CD4-positive, alpha-beta T cell treated with Interleukin-12 subunit alpha and Interleukin-12 subunit beta, for 1 hour (primary cell): ENCODE measurements at regions not wholly inside any gene's neighbourhood (a gene's known extent, or its start where the extent isn't known, plus 50 kb on each side); places are given as distances from the start of the nearest gene placed in this dataset.

Experiments
- DNase-seq: peaks from one replicate; pipeline ENCODE4 v3.0.0-alpha.2; 2020

DNA sequence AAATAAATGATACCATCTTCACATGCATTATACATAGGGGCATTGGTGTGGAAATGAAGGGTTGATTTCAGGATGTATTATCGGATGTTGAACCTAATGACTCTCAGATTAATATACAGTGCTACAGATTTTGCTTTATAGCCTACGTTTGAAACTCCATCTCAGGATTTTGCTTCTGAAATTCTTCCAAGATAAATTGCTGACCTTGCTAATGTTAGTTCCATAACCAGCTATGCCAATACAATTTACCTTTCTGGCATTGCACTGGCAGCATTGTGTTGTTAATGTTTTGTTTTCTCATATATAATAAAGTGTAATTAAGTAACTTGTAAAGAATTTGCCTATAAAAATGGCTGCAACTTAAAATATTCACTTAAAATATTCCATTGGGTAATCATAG, 350.1 kb downstream of the CHRM3 start:
- DNase-seq = no peak

DNA sequence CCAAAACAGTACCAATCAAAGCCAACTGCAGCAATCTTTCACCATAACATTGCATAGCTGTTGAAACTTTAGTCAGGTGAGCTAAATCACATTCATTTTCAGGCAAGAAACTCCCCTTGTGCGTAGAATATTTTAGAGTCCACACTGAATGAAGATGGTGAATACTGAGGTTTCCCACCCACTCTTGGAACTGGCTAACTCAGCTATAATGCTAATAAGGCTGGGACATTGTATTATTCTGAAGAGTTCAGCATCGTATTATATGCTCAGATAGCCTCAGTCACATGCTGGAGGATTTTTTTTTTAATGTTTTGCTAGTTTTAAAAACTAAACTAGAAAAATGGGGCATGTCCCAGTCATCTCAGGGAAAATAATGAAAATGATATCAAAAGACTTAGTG, 352.3 kb upstream of the FMN2 start:
- DNase-seq = no peak

DNA sequence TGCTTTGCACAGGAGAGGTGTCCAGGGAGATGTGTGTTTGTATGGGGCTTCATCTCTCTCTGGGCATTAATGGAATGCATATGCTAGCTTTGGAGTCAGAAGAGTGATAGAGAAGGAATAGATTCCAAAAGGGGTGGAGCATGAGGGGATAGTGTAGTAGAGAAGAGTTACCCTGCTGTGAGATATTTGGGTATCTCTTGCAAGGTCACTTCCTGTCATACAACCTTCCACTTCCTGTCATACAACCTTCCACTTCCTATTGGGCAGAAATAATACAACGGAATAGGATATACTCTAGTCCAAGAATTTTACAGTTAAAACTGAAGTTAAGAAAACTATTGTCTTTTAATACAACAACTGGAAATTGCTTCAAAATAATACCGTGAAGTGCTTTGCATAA, 351.8 kb upstream of the FMN2 start:
- DNase-seq = no peak

DNA sequence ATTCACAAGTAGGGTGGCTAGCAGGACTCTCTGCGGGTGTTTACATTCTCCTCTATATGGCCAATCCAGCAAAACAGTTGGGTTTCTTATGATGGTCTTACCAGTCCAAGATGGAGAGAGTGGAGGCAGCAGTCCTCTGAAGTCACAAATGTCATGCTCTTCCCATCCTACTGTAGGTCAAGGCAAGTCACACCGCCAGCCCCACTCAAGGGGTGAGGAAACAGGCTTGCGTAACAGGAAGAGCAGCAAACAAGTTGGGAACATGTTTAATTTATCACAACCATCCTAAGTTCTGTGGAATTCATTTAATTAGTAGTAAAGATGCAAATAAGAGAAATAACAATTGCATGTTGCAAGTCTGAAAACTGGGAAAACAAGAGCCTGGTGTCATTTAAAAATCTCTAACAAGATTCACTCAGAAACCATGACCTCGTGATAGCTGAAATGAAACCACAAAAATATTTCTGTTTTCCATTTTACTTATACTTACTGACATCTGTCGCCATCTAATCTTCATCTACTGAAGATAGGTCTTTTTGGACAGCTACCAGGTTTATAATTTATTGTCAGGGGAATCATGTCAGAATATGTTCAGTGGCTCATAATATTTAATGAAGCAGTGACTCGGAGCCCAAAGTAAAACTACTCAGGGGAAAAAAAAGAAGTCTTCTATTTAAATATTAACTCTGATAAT, 349.1 kb upstream of the FMN2 start:
- DNase-seq = no peak

DNA sequence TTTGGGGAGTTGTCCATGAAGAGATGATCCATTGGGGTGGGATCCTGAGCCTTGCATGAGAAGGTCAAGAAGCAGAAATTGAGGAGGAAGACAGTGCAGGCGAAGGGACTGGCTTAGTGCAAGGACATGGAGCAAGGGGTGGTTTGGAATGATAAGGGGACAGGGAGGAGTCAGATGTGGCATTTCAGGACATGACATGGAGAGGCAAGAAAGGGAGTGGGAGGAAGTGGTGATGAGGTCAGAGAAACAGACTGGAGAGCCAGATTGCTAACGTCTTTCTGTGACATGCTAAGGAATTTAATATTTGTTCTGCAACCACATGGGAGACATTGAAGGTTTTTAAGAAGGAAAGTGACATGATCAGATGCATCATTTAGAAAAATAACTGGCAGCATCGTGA, 346.8 kb upstream of the FMN2 start:
- no peak for DNase-seq

DNA sequence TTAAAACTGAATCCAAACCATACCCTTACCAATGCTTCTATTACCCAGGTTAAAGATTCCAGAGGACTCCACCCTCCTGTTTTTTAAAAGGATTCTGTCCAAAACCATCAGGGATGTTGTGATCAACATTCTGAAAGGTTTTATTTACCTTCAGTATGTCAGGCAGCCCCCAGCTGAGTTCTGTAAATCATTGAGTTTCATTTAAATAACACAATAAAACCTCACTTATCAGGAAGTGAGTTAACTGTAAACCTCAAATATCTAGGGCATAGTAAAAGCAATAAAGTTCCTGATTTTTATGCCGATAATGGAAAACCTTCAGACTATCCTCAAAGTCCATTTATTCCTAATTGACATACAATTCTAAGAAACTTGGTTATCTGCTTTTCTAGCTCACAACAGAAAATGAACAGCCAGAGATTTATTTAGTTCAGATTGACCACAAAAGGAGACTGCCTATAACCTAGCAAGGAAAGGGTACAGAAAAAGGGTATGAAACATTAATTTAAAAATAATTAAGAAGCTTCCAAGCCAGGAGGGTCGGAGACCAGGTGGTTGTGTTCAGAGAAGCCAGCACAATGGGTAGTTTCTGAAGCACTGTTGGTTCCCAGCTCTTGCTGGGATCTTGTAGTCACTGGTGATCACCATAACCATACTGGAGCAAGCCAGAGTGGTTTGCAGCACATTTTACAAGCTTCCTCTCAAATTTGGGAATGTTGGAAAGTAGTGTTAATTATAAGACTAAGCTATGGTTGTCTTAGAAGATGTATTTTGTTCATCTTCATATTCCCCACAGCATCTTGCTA, 336.4 kb upstream of the FMN2 start:
- DNase-seq = no peak

DNA sequence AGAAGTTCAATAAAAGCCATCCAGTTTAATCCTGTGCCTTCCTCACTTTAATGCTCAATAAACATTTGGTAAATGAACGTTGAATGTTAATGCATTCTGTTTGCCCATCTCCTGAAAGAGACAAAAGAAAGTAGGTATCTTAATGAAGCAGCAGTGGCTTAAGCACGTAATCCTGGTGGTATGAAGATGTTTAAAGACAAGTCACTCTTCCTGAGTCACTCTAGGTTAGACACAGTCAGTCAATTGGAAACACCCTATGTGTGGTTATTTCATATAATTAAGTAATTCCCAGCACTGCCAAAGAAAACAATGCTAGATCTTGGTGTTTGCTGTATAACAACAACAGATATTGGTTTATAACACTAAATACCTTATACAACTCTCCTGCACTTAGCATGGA, 334.0 kb upstream of the FMN2 start:
- no peak for DNase-seq

DNA sequence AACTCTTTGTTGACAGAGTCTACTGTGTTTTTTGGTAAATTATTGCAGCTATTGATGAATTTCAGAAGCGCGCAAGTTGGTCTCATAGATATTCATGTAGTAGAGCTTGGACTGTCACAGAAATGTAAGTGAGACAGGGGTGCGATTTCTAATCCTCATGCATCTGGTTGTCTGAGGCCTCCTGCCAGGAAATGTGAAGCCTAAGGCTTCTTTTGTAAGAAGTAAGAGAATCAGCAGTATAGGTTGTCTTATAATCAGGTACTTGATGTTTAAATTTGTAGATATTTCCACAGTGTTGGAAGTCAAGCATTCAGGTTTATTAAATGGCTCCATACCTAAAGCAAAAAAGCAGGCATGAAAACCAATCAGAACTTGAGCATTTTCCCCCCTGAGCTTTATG, 332.9 kb upstream of the FMN2 start:
- DNase-seq = no peak

DNA sequence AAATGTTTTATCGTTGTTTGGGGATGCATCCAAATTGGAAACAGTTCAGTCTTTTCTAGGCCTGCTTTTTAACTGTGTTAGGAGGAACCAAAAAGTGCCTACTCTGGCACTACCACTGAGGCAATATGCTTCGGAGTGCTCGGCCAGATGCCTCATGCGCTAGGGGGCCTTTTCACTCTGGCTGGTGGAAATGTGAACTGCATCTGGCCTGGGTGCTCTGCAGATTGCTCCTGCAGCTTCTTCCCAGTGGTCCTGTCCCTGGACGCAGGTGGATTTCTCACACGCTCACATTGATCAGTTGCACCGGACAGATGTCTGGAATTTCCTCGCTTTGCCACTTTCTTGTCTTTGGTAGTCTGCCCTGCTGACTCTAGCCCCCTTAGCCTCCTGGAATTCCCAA, 330.2 kb upstream of the FMN2 start:
- DNase-seq = no peak

DNA sequence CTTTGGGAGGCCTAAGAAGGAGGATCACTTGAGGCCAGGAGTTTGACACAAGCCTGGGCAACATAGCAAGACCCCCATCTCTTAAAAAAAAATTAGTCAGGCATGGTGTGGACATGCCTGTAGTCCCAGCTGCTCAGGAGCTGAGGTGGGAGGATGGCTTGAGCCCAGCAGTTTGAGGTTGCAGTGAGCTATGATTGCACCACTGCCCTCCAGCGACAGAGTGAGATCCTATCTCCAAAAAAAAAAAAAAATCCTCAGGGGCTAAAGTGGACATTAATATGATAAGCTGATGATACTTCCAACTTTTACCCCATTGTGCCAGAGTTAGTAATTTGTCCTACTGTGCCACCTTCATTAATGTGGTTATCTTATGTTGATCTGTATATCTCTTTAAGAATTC, 327.8 kb upstream of the FMN2 start:
- DNase-seq = no peak

DNA sequence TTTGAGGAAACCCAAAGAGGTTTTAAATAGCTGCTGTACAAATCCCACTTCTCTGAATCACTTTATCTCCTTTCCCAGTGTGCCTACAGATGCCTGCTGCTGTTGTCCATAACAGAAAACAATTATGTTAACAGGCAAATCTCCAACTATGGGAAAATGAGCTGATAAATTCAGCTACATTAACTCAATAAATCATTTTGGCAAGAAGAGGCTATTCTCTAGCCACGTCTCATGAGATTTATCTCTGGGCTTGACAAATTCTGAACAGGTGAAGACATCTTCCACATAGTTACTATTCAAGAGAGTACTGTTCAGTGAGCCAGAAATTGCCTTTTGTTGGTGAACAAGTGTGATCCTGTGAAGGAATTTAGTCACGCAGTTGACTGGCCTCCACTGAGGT, 327.1 kb upstream of the FMN2 start:
- DNase-seq = no peak

DNA sequence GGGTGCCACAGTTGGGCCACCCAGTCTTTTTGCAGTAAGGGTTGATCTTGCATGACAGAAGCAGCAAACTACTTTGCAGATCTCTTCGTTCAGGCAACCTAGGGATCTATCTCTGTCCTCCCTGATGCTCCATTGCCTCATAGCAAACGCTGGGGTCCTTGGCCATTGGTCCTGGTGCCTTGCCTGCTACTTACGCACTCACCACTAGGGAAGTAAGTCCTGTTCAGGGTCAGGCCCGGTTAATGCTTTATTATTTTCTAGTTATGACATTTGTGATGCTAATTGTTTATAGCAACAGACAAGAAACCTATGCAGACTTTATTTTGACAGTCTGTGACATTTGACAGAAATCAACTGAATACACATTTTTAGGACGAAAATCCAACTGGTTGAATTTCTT, 326.5 kb upstream of the FMN2 start:
- no peak for DNase-seq

DNA sequence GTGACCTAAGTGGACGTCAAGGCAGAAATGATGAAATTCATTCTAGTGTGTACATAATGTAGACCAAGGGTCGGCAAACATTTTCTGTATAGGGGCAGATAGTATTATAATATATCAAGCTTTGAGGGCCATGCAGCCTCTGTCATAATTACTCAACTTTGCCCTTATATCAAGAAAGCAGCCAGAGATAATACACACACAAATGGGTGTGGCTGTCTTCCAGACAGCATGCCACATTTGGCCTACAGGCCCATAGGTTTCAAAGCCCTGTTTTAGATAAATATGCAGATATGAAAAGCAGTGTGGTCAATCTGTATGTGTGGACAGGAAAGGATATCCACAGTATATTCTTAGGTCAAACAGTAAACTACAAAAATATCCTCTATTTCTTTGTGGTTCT, 320.1 kb upstream of the FMN2 start:
- DNase-seq = no peak

DNA sequence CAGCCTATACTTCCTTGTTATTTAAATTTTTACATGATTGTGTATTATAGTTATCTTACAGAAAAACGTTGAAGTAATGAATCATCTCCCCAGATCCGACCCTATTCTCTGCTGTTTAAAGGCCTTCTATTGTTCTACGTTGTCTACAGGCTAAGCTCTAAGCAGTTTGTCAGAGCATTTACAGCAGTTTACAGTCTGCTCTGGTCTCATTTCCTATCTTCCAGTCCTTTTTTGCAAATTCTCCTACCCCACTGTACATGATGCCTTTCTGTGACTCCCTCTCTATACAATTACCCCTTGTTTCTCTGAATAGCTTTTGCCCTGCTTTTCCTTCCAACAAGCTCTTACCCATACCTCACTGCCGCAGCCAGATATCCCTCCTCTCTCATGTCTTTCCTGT, 319.2 kb upstream of the FMN2 start:
- DNase-seq = no peak

DNA sequence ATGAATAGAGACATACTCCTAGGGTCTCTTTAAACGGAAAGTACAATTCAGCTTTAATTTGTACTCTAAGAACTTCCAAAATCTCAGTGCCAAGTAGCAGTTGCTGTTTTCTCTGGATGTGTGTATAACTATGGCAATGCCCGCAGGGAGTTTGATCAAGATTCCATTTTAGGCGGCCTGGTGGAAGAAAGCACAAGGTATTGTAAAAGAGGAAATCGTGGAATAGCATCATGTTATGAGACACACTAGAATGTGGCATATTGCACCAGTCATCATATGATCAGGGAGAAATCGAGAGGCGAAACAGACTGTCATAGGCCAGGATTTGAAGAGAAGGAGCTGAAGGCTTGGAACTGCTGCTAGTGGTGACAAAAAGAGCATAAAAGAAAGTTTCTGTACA, 316.2 kb upstream of the FMN2 start:
- no peak for DNase-seq

DNA sequence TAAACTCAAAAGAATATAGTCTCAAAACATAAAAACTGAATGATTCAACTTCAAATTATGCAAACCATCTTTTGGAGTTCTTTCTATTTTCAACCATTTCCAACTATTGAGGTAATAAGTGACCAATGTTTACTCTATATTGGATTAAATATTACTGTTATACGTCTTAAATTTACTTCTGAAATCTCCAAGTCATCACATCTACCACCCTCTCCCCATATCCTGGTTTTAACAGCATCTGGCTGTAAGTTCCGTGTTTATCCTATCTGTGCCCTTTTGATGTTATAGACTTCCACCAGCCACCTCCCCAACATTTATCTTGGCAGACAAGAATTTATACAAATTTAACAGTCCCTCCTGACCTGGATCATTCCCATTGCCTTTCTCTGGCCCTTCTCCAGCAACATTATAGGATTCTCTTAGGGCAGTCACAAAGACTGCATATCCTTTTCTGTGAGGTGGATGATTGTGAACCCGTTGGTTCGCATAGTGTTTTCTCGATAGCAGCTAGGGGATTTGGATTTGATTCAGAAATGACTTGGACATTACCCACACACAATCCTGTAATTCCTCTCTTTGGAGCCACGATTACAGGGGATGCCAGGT, 313.4 kb upstream of the FMN2 start:
- DNase-seq = no peak

DNA sequence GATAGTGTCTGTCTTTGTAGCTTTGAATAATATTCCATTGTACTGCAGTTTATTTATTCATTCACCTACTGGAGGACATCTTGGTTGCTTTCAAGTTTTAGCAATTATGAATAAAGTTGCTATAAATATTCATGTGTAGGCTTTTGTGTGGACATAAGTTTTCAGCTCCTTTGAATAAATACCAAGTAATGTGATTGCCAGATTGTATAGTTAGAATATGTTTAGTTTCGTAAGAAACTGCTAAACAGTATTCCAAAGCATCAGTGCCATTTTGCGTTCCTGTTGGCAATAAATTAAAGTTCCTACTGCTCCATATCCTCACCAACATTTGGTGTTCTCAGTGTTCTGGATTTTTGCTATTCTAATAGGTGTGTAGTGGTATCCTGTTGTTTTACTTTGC, 311.7 kb upstream of the FMN2 start:
- DNase-seq = no peak

DNA sequence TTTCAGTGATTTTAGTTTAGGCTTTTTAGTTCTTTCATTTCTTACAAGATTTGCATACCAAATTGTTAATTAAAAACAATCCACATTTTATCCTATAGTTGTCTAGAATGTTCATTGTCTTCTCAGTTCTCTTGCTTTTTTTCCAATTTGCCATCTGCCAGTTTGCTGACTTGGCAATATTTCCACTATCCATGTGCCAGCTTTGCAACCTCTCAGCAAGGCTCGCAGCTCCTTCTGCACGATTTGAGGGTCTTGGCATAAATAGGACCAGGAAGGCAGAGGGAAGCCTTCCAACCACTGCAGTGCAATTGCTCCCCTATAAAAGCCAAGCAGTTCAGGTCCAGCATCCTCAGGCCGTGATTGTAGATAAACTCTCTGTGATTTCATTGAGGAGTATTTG, 306.8 kb upstream of the FMN2 start:
- DNase-seq = no peak

DNA sequence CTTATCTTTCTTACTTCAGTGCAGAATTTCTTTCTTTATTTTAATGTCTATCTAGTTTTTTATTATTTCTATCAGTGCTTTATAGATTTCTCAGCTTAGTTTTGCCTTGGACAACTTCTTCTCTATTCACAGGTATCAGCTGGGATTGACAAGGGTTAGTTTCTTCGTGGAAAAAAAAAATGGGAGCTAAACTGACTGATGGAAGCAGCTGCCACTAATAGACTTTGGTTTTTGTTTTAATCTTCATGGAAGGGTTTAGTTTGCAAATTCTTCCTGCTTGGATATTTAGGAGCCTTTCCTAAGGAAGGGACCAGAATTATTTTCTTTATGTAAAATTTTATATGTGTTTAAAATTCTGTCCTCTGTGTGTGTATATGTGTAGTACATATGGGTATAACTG, 306.1 kb upstream of the FMN2 start:
- DNase-seq = no peak

DNA sequence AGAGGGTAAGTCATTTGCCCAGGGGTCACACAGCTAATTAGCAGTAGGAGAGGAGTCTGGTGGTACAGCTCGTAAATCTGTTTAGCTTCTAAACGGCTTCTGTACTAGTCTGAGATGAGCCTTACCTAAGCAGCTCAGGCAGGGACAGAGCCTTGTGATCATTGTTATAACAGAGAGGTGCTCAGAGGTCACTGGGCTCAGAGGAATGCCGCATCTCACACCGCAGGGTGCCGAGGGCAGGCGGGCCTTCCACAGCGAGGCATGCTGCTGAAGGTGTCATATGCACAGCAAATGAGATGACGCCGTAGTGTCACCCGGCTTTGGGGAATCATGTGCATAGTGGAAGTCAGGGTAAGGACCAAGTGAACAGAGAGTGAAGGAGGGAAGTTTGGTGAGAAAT, 305.2 kb upstream of the FMN2 start:
- DNase-seq = no peak

DNA sequence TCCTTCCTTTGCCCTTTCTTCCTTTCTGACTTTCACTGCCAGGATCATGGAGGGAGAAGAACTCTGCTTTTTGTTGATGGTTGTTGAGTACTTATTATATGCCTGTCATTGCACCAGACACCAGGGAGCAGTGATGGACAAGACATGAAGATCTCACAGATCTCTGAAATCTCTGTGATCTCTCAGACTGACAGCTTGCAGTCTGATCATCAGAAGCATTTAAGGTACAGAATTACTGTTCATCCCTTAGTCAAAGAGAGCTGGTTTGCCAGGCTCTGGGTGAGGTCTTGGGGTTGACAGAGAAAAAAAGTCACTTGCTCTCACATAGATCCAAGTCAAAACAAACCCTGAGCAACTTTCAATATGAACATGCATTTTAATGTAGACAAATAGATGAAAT, 299.5 kb upstream of the FMN2 start:
- DNase-seq = no peak

DNA sequence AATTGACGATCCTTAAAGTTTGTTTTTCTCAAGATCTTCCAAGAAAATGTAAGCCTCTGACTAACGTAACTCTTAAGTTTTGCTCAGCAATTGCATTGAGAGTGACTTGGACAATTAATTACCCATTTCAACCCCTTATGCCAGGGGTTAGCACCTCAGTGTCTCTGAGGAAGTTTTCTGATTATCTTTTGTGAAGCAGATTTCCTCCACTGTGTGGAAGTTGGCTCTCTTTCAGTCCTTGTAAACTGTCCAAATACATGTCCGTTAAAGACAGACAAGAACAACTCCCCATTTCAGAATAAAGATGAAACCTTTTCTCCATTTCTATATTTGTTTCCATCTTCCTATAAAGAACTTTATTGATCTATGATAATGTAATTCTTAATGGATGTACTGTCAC, 296.4 kb upstream of the FMN2 start:
- DNase-seq = no peak

DNA sequence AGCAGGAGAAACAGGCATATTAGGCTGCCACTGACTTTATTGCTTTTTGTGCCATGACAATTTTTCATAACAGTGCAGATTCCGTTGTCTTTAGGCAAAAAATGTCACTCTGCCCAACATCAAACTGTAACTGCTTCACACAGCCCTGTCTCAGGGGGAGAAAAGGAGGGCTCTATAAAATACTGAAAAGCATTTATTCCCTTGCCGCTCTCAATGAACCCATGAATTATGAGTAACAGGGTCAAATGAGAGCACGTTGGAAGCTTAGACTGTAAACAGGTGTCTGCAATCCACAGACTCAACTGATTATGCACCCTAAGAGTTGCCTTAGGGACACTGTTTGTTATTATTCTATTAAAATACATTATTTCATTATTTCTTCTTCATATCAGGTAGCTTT, 292.1 kb upstream of the FMN2 start:
- DNase-seq = no peak

DNA sequence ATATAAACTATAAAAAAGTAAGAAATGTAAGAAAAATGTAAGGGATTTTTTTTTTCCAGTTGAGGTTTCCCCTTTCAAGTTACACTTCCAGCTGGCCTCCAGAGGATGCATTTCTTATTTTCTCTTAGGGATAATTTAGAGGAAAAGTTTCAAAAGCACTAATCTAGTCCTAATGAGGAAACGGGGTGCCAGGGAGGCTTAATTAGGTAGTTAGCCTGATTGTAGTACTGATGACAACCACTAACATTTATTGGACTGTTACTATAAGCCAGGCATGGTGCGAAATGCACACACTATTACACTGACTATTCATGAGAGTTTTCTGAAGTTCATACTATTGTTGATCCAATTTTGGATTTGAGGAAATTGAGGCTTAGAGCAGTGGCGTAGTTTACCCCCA, 290.8 kb upstream of the FMN2 start:
- DNase-seq = no peak

DNA sequence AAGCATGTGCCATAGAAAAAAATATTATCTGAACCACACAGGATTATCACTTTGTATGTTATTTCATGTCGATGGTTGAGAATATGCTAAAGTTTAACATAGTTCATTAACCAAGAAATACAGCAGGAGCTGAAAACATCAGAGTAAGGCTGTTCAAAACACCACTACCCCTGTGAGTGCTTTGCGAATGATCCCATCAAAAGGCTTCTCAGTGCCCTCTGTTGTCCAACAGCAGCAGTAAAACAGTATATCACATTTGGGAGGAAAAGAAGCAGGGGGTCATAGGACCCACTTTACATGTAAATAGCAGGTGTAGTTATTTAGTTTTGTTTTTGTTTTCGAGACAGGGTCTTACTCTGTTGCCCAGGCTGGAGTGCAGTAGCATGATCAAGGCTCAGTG, 289.4 kb upstream of the FMN2 start:
- DNase-seq = peak; percentile 18
